CD4-positive, CD25-positive, alpha-beta regulatory T cell (primary cell): ENCODE measurements at regions not wholly inside any gene's neighbourhood (a gene's known extent, or its start where the extent isn't known, plus 50 kb on each side); places are given as distances from the start of the nearest gene placed in this dataset.

Experiments used
- ATAC-seq, 2 donors: fragments of 150-1000 bp; cut with Tn5 transposase; one replicate each; pipeline ENCODE4 v1.10.0; 2021; ENCODE audit warnings: low read depth in 2 of 2, moderate number of reproducible peaks in 2 of 2, moderate library complexity in 1 of 2
- DNase-seq, 3 donors: peaks; one replicate each; pipeline versions ENCODE4 v3.0.0 to v3.0.0-alpha.2; 2012 to 2022; ENCODE audit warnings: mixed read lengths in 1 of 3
- H3K27ac ChIP-seq: one replicate; pipeline ENCODE4 v1.7.0; 2013; ENCODE audit warnings: mild to moderate bottlenecking, low read length; ENCODE audit not compliant: insufficient read depth, poor library complexity, severe bottlenecking
- H3K27me3 ChIP-seq: one replicate; pipeline ENCODE4 v1.7.0; 2013; ENCODE audit warnings: low read length; ENCODE audit not compliant: control insufficient read depth, insufficient read depth
- H3K36me3 ChIP-seq: one replicate; pipeline ENCODE4 v1.7.0; 2013; ENCODE audit warnings: mild to moderate bottlenecking, low read length, moderate library complexity; ENCODE audit not compliant: control insufficient read depth, insufficient read depth
- H3K4me1 ChIP-seq: 2 replicates; pipeline ENCODE4 v1.7.0; 2013; ENCODE audit warnings: mild to moderate bottlenecking, low read length; ENCODE audit not compliant: insufficient read depth, control insufficient read depth, poor library complexity, severe bottlenecking
- H3K4me3 ChIP-seq: one replicate; pipeline ENCODE4 v1.7.0; 2013; ENCODE audit warnings: low read depth, mild to moderate bottlenecking, low read length, moderate library complexity
- H3K9me3 ChIP-seq, 2 experiments: 1 replicate in 1 of 2; 2 replicates in 1 of 2; pipeline ENCODE4 v1.7.0; 2013; ENCODE audit warnings: low read length in 2 of 2, mild to moderate bottlenecking in 1 of 2, moderate library complexity in 1 of 2; ENCODE audit not compliant: control insufficient read depth in 2 of 2
- H3K27ac Mint-ChIP-seq, 3 donors: one replicate each; pipeline ENCODE4 v1.8.0; 2020 to 2022; ENCODE audit warnings: mild to moderate bottlenecking in 3 of 3, mixed read lengths in 3 of 3, moderate library complexity in 2 of 3
- H3K27me3 Mint-ChIP-seq: one replicate; pipeline ENCODE4 v1.8.0; 2022; ENCODE audit warnings: mild to moderate bottlenecking, mixed read lengths
- H3K36me3 Mint-ChIP-seq: one replicate; pipeline ENCODE4 v1.8.0; 2020; ENCODE audit warnings: mixed read lengths
- H3K4me1 Mint-ChIP-seq, 4 donors: one replicate each; pipeline ENCODE4 v1.8.0; 2020 to 2022; ENCODE audit warnings: mixed read lengths in 4 of 4, mild to moderate bottlenecking in 1 of 4
- H3K4me3 Mint-ChIP-seq, 4 donors: one replicate each; pipeline ENCODE4 v1.8.0; 2020 to 2022; ENCODE audit warnings: mild to moderate bottlenecking in 4 of 4, mixed read lengths in 4 of 4, moderate library complexity in 3 of 4
- H3K9me3 Mint-ChIP-seq, 7 donors: one replicate each; pipeline ENCODE4 v1.8.0; 2020 to 2022; ENCODE audit warnings: mixed read lengths in 7 of 7, mild to moderate bottlenecking in 3 of 7, moderate library complexity in 2 of 7

DNA sequence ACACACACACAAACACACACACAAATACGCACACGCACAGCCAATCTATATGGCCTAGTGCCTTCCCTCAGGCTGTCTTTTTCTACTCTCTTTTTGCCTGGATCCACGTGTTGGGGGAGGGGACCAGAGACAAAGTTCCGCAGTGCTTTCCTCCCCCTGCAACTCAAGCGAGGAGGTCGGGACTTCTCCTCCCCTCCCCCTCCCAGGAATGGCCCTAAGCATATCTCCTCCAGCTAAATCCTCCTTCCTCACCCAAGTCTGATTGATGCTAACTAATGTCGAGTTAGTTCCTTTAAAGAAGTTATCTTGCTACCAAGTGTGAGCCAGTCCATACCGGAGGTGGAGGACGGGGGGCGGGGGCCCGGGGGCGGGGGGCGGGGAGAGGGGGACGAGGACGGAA is 141.2 kb upstream of the ZIC3 start:
- H3K27me3 ChIP-seq, result peaks cover 16% of the 10 kb centered on the region
- Mint-ChIP-seq H3K4me1 (peaks cover 0 to 13% (median 3%) of the 10 kb centered on the region in 4 donors), H3K9me3 (peaks cover 0 to 2% (median 0%) of the 10 kb centered on the region in 7 donors), H3K27ac (no peak overlapping the region), H3K4me3 (no peak overlapping the region), H3K36me3 (no peaks in the 10 kb centered on the region), H3K27me3 (peaks cover 47% of the 10 kb centered on the region)
- DNase-seq, result no peak
- H3K4me1 ChIP-seq, result peaks cover 11% of the 10 kb centered on the region
- ATAC-seq, result no peak
- H3K9me3 ChIP-seq, result no peaks in the 10 kb centered on the region
- H3K36me3 ChIP-seq, result no peaks in the 10 kb centered on the region
- H3K4me3 ChIP-seq, result no peak overlapping the region
- H3K27ac ChIP-seq, result no peak overlapping the region

- H3K36me3 ChIP-seq, result no peaks in the 10 kb centered on the region
- H3K27ac ChIP-seq, result no peak overlapping the region
- no peaks in the 10 kb centered on the region for H3K36me3 Mint-ChIP-seq
- peaks cover 16% of the 10 kb centered on the region for H3K27me3 ChIP-seq
- no peaks in the 10 kb centered on the region for H3K9me3 ChIP-seq
- H3K4me3 Mint-ChIP-seq, result no peak overlapping the region
- peaks cover 41% of the 10 kb centered on the region for H3K27me3 Mint-ChIP-seq
- peaks cover 0 to 10% (median 3%) of the 10 kb centered on the region in 4 donors for H3K4me1 Mint-ChIP-seq
- ATAC-seq (no peak), DNase-seq (no peak)
- H3K27ac Mint-ChIP-seq, result no peak overlapping the region
- no peak overlapping the region for H3K4me3 ChIP-seq
- H3K9me3 Mint-ChIP-seq, result peaks cover 0 to 2% (median 0%) of the 10 kb centered on the region in 7 donors
- H3K4me1 ChIP-seq, result peaks cover 10% of the 10 kb centered on the region
These were observed 142.7 kb upstream of the ZIC3 start for GRCh38 chrX:137423241-137423640.

DNA sequence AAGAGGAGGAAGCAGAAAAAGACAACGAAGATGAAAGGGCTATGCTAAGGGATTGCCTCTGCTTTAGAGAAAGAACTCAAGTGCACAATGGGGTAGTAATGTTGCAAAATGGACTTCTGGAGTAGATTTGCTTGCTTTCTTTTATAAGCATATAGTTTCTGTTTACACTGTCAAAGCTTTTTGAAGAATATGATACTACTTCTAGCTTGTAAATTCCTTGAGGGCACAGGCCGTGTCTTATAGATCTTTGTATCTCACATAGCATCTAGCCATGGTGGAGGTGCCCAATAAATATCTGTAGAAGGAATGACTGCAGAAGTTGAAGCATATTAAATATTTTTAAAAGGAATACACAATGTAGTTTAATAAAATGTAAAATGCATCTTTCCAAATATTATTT is 147.8 kb upstream of the ZIC3 start:
- Histone ChIP-seq H3K36me3 (no peaks in the 10 kb centered on the region), H3K4me1 (no peaks in the 10 kb centered on the region), H3K27ac (no peak overlapping the region), H3K4me3 (no peak overlapping the region), H3K27me3 (peaks cover 3% of the 10 kb centered on the region), H3K9me3 (no peaks in the 10 kb centered on the region)
- Mint-ChIP-seq H3K36me3 (no peaks in the 10 kb centered on the region), H3K9me3 (peaks cover 0 to 4% (median 0%) of the 10 kb centered on the region in 7 donors), H3K4me1 (no peaks in the 10 kb centered on the region), H3K27me3 (peaks cover 16% of the 10 kb centered on the region), H3K4me3 (no peak overlapping the region), H3K27ac (no peak overlapping the region)
- DNase-seq (no peak), ATAC-seq (no peak)

- Mint-ChIP-seq H3K4me1 (no peaks in the 10 kb centered on the region), H3K9me3 (peaks cover 0 to 6% (median 0%) of the 10 kb centered on the region in 7 donors), H3K27me3 (peaks cover 4% of the 10 kb centered on the region), H3K27ac (no peak overlapping the region), H3K4me3 (no peak overlapping the region), H3K36me3 (no peaks in the 10 kb centered on the region)
- Histone ChIP-seq H3K4me1 (no peaks in the 10 kb centered on the region), H3K27me3 (no peaks in the 10 kb centered on the region), H3K36me3 (no peaks in the 10 kb centered on the region), H3K9me3 (no peaks in the 10 kb centered on the region), H3K27ac (no peak overlapping the region), H3K4me3 (no peak overlapping the region)
- no peak for ATAC-seq
- DNase-seq, result no peak
These were observed 152.7 kb upstream of the ZIC3 start for GRCh38 chrX:137413190-137413589.

GRCh38 chrX:137405449-137406140 is 160.3 kb upstream of the ZIC3 start:
- peaks cover 0 to 5% (median 0%) of the 10 kb centered on the region in 7 donors for H3K9me3 Mint-ChIP-seq
- no peaks in the 10 kb centered on the region for H3K9me3 ChIP-seq
- ATAC-seq (no peak), DNase-seq (no peak)
- H3K27ac ChIP-seq, result no peak overlapping the region
- H3K27me3 Mint-ChIP-seq, result peaks cover 2% of the 10 kb centered on the region
- H3K4me1 Mint-ChIP-seq, result no peaks in the 10 kb centered on the region
- no peak overlapping the region for H3K4me3 ChIP-seq
- no peak overlapping the region for H3K27ac Mint-ChIP-seq
- H3K36me3 Mint-ChIP-seq, result no peaks in the 10 kb centered on the region
- no peak overlapping the region for H3K4me3 Mint-ChIP-seq
- no peaks in the 10 kb centered on the region for H3K27me3 ChIP-seq
- H3K4me1 ChIP-seq, result no peaks in the 10 kb centered on the region
- H3K36me3 ChIP-seq, result no peaks in the 10 kb centered on the region

DNA sequence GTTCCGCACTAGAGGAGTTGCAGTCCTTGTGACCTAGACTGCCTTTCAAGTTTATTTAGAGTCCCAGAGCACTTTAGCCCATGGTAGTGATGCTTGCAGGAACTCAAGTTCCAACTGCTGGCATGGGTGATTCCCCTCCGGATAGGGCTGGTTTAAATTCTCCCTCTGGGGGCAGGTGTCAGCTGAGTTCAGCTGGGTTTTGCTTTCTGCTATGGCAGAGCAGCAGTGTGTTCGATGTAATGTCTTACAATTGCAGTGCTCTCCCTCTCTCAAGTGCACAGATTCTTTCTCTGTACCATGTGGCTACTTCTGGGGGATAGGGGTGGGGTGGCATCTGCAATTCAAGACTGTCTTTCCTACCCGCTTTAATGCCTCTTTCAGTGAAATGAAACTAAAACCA is 164.8 kb upstream of the ZIC3 start:
- H3K4me3 Mint-ChIP-seq, result no peak overlapping the region
- H3K27ac Mint-ChIP-seq, result no peak overlapping the region
- peaks cover 0 to 2% (median 0%) of the 10 kb centered on the region in 7 donors for H3K9me3 Mint-ChIP-seq
- ATAC-seq (no peak), DNase-seq (no peak)
- Histone ChIP-seq H3K36me3 (no peaks in the 10 kb centered on the region), H3K27ac (no peak overlapping the region), H3K27me3 (no peaks in the 10 kb centered on the region), H3K4me1 (no peaks in the 10 kb centered on the region), H3K9me3 (no peaks in the 10 kb centered on the region), H3K4me3 (no peak overlapping the region)
- H3K36me3 Mint-ChIP-seq, result no peaks in the 10 kb centered on the region
- no peaks in the 10 kb centered on the region for H3K27me3 Mint-ChIP-seq
- H3K4me1 Mint-ChIP-seq, result no peaks in the 10 kb centered on the region

DNA sequence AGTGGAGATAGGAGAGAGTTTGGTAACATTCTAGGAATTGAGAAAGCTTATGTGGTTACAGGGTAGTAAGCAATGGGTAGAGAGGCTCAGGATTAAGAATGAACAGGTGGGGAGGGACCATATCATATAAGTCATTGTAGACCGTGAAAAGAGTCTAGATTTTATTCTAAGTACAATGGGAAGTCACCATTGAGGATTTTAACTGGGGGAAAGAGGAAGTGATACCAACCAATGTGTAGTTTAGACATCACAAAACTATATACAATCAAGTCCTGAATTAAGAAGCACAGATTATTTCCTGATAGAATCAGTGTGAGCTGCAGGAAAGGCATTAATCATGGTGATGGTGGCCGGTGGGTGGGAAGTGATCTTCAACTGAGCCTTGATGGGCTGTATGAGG is 178.3 kb upstream of the ZIC3 start:
- Mint-ChIP-seq H3K9me3 (peaks cover 0 to 4% (median 2%) of the 10 kb centered on the region in 7 donors), H3K27ac (no peak overlapping the region), H3K36me3 (no peaks in the 10 kb centered on the region), H3K27me3 (no peaks in the 10 kb centered on the region), H3K4me1 (no peaks in the 10 kb centered on the region), H3K4me3 (no peak overlapping the region)
- Histone ChIP-seq H3K4me1 (no peaks in the 10 kb centered on the region), H3K27me3 (no peaks in the 10 kb centered on the region), H3K36me3 (no peaks in the 10 kb centered on the region), H3K4me3 (no peak overlapping the region), H3K27ac (no peak overlapping the region), H3K9me3 (no peaks in the 10 kb centered on the region)
- no peak for ATAC-seq
- DNase-seq, result no peak

DNA sequence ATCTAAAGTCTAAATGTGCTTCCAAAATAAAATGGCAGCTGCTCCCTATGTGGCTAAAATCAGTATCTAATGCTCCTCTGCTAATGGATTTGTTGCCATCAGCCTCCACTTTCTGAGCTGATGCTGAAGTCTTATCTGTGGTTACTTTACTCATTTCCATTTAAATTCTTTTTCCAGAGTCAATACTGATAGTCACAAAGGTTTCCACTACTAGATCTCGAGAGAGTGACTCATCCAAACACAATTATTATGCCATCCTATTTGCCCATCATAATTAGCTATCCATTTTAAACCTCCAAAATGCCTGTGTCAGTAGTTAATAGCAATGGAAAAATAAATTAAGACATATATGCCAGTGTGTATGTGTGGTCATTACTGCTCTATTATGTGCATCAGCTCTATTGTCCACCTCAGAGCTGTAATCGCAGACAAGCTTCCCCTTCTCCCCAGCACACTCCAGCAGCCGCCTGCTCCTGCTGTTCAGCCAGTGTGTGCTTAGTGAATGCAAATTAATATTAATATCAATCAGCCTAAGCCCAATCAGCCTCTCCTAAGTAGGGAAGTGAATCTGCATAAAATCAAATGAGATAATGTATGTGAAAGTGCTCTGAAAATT is 199.8 kb upstream of the ZIC3 start:
- no peaks in the 10 kb centered on the region for H3K36me3 Mint-ChIP-seq
- H3K27me3 Mint-ChIP-seq, result no peaks in the 10 kb centered on the region

More for the DNA sequence above, 199.8 kb upstream of the ZIC3 start:
- Mint-ChIP-seq H3K4me3 (no peak overlapping the region), H3K9me3 (peaks cover 0 to 1% (median 0%) of the 10 kb centered on the region in 7 donors), H3K27ac (no peak overlapping the region), H3K4me1 (no peaks in the 10 kb centered on the region)
- Histone ChIP-seq H3K27ac (no peak overlapping the region), H3K36me3 (no peaks in the 10 kb centered on the region), H3K9me3 (no peaks in the 10 kb centered on the region), H3K27me3 (no peaks in the 10 kb centered on the region), H3K4me1 (no peaks in the 10 kb centered on the region), H3K4me3 (no peak overlapping the region)
- ATAC-seq, result no peak
- DNase-seq, result no peak
